K562 (cell line): ENCODE measurements at regions not wholly inside any gene's neighbourhood (a gene's known extent, or its start where the extent isn't known, plus 50 kb on each side); places are given as distances from the start of the nearest gene placed in this dataset.
A peak's percentile ranks its signal among the peaks of the same experiment; 100 is the strongest.

Experiments
- ATAC-seq: fragments of 200-7000 bp; cut with Tn5 transposase; 3 replicates; pipeline ENCODE4 v1.9.1; 2020; ENCODE audit warnings: moderate library complexity
- BruUV-seq: library from RNA; stranded (reverse); fragments of 400-500 nt; replicated peaks from 2 replicates; lab custom pipeline; 2021; lab: Mats Ljungman, UMichigan
- CTCF ChIA-PET: fragments of 300-600 bp; formaldehyde crosslinking; extraction: SDS; loops from one replicate; lab custom pipeline; 2021; ENCODE audit warnings: low intra/inter-chr PET ratio; lab: Yijun Ruan, JAX
- POLR2A ChIA-PET: fragments of 300-600, 350-650 bp; sonication (Branson Sonifier 250); formaldehyde crosslinking; extraction: SDS; loops from one replicate; lab custom pipeline; 2021; ENCODE audit warnings: antibody characterized with exemption, inconsistent platforms; lab: Yijun Ruan, JAX
- DNase-seq, 4 experiments: peaks; one replicate each; pipeline versions ENCODE4 v3.0.0 to v3.0.0-alpha.2; 2011 to 2018; ENCODE audit warnings: low spot score in 3 of 4, mixed read lengths in 3 of 4; ENCODE audit errors: extremely low read depth in 1 of 4
- FAIRE-seq: peaks from 2 replicates; lab custom pipeline; 2011; peaks lifted over from hg19 to GRCh38; lab: Jason Lieb, UNC
- H2AFZ ChIP-seq: 2 replicates; pipeline ENCODE4 v1.6.0; 2011; ENCODE audit warnings: low read depth, low read length, control low read depth, inconsistent platforms
- H3K27ac ChIP-seq: fragments of 200-600 bp; 3 replicates; pipeline ENCODE4 v1.8.0; 2011; ENCODE audit warnings: low read depth, mild to moderate bottlenecking, control low read depth, inconsistent platforms, low read length, moderate library complexity, mixed read lengths; ENCODE audit errors: extremely low read depth
- H3K27me3 ChIP-seq, 2 experiments: fragments of 300-600 bp in 1 of 2; 2 replicates in 1 of 2; 3 replicates in 1 of 2; pipeline versions ENCODE4 v1.6.0 to v1.8.0; 2011; ENCODE audit warnings: inconsistent platforms in 2 of 2, low read length in 2 of 2, mild to moderate bottlenecking in 1 of 2, mixed read lengths in 1 of 2, moderate library complexity in 1 of 2; ENCODE audit not compliant: control insufficient read depth in 2 of 2, insufficient read depth in 2 of 2
- H3K36me3 ChIP-seq: fragments of 300-600 bp; 3 replicates; pipeline ENCODE4 v1.8.0; 2011; ENCODE audit warnings: mild to moderate bottlenecking, low read length, inconsistent platforms; ENCODE audit not compliant: control insufficient read depth, insufficient read depth
- H3K4me1 ChIP-seq, 2 experiments: fragments of 200-600 bp in 1 of 2; replicated peaks in 1 of 2; 2 replicates in 1 of 2; 3 replicates in 1 of 2; pipeline versions ENCODE4 v1.5.1 to v1.8.0; 2011; ENCODE audit warnings: inconsistent platforms in 2 of 2, low read length in 2 of 2, mild to moderate bottlenecking in 1 of 2, mixed read lengths in 1 of 2, moderate library complexity in 1 of 2; ENCODE audit not compliant: control insufficient read depth in 2 of 2, insufficient read depth in 2 of 2
- H3K4me2 ChIP-seq: 2 replicates; pipeline ENCODE4 v1.6.1; 2011; ENCODE audit warnings: low read length, control low read depth, inconsistent platforms, mixed read lengths; ENCODE audit not compliant: insufficient read depth
- H3K4me3 ChIP-seq: fragments of 200-600 bp; sonication (generic), shearing (Covaris generic); 2 replicates; pipeline ENCODE4 v1.5.1; 2016; ENCODE audit warnings: control low read depth, inconsistent platforms
- H3K79me2 ChIP-seq: fragments of 200-600 bp; 3 replicates; pipeline ENCODE4 v1.8.0; 2011; ENCODE audit warnings: low read length, inconsistent platforms; ENCODE audit not compliant: control insufficient read depth, insufficient read depth
- H3K9ac ChIP-seq, 2 experiments: 2 replicates each; pipeline versions ENCODE4 v1.6.0 to v1.6.1; 2011; ENCODE audit warnings: low read depth in 2 of 2, low read length in 2 of 2, control low read depth in 1 of 2, inconsistent platforms in 1 of 2, mild to moderate bottlenecking in 1 of 2, mixed read lengths in 1 of 2; ENCODE audit not compliant: insufficient read depth in 1 of 2
- H3K9me1 ChIP-seq: one replicate; pipeline ENCODE4 v1.6.0; 2011; ENCODE audit warnings: inconsistent platforms, mild to moderate bottlenecking, low read length, moderate library complexity; ENCODE audit not compliant: control insufficient read depth, insufficient read depth
- H3K9me3 ChIP-seq: replicated peaks from 2 replicates; pipeline ENCODE4 v1.5.1; 2011; ENCODE audit warnings: low read depth, low read length, inconsistent platforms; ENCODE audit not compliant: control insufficient read depth, insufficient read depth
- H4K20me1 ChIP-seq: replicated peaks from 2 replicates; pipeline ENCODE4 v1.6.1; 2011; ENCODE audit warnings: low read length, inconsistent platforms, mixed read lengths; ENCODE audit not compliant: control insufficient read depth, insufficient read depth
- HCFC1 ChIP-seq: IDR thresholded peaks from 2 replicates; pipeline ENCODE4 v1.6.1; 2012; ENCODE audit warnings: low read depth, low read length, improper control_type of control experiment
- NCOR1 ChIP-seq: fragments of 450-650 bp; IDR thresholded peaks from 2 replicates; pipeline ENCODE4 v1.6.1; 2016; ENCODE audit warnings: mild to moderate bottlenecking, moderate library complexity
- PRDM10 ChIP-seq: fragments of 450-650 bp; IDR thresholded peaks from 2 replicates; pipeline ENCODE4 v1.6.1; 2018; ENCODE audit not compliant: partially characterized antibody
- PREB ChIP-seq: sonication (generic); formaldehyde crosslinking; IDR thresholded peaks from 2 replicates; pipeline ENCODE4 v1.8.1; 2023; ENCODE audit warnings: mild to moderate bottlenecking, missing genetic modification reagents
- RAD51 ChIP-seq: fragments of 450-650 bp; IDR thresholded peaks from 2 replicates; pipeline ENCODE4 v1.7.1; 2016; ENCODE audit warnings: low read depth, mild to moderate bottlenecking, borderline replicate concordance
- SMAD3 ChIP-seq: fragments of 450-650 bp; formaldehyde crosslinking; conservative IDR thresholded peaks from 2 replicates; pipeline ENCODE4 v1.4.0; 2020; ENCODE audit warnings: mild to moderate bottlenecking
- ZEB2 ChIP-seq: fragments of 450-650 bp; IDR thresholded peaks from 2 replicates; pipeline ENCODE4 v1.6.1; 2016
- ZNF316 ChIP-seq: fragments of 450-650 bp; IDR thresholded peaks from 2 replicates; pipeline ENCODE4 v1.6.1; 2016
- WGBS: fragments of 100-300 bp; shearing (Covaris generic); methylation state at CpG from one replicate; pipeline ENCODE4 v1.1.6; 2016; ENCODE audit warnings: low coverage, mixed read lengths; ENCODE audit not compliant: insufficient coverage; ENCODE audit errors: missing lambda C conversion rate; 5-methylcytosine and 5-hydroxymethylcytosine counted together
- in situ Hi-C: fragments of 300-500 bp; cut with MboI; formaldehyde crosslinking; loops from 4 replicates; pipeline ENCODE4 v1.15.0; 2018; ENCODE audit warnings: inconsistent platforms, mixed read lengths
- intact Hi-C: fragments of 100-400 bp; cut with micrococcal nuclease; formaldehyde crosslinking; loops from 2 replicates; pipeline ENCODE4 v1.14.2; 2022

- Histone ChIP-seq H3K27me3 (no peaks in the 10 kb centered on the region), H4K20me1 (no peaks in the 10 kb centered on the region), H3K4me2 (no peak overlapping the region), H3K9me1 (no peaks in the 10 kb centered on the region), H3K4me3 (no peak overlapping the region), H2AFZ (no peak overlapping the region), H3K9me3 (no peaks in the 10 kb centered on the region), H3K79me2 (no peaks in the 10 kb centered on the region), H3K27ac (no peak overlapping the region), H3K9ac (no peak overlapping the region), H3K4me1 (no peaks in the 10 kb centered on the region), H3K36me3 (no peaks in the 10 kb centered on the region)
- TF ChIP-seq ZNF316 (peak; percentile 17; the same call in 1 of the 2 replicates), SMAD3 (no peak)
- ChIA-PET CTCF (no interaction called here), POLR2A (interaction anchor here (0.6 kb wide), 1 partner anchor 37 kb away, joined by 3 read pairs; no protein-coding TSS in a partner anchor)
- intact Hi-C loops = no loop called here
- in situ Hi-C loops = no loop called here
- no peak for ATAC-seq
- no peak for FAIRE-seq
- no TSS peak for BruUV-seq
- WGBS = 0% methylated on average over 2 of the region's 2 CpGs
- no peak for DNase-seq
Observed at GRCh38 chr4:123816462-123816861, 419.9 kb downstream of the SPRY1 start.

DNA sequence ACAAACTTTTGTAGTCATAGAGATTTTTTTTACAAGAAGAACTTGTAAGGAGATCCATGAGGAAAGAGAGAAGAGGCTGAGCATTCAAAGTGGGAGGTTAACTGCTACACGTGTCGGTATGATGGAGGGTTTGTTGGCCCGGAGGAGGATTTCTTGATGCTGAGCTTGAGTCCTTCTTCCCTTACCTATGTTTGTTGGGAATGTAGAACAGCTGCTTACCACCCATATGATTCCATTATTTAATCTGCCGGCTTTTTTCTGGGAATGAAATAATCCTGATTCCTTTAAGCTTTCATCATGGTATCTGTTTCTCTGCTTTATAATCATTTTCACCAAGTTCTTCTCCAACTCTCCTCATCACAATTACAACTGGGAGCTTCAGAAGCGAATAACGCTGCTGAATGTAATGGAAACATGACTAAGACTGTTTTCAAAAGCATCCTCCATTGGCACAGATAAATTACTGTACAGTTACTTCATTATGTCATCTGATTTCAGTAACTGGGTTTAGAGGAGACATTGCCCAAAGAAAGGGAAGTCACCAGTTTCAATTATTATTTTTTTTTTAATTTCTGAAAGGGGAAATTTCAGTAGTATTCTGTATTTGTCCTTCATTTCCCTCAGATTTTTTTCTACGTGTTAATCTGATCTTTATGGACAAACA lies 420.6 kb downstream of the SPRY1 start:
- H3K4me1 ChIP-seq = no peaks in the 10 kb centered on the region
- H3K27ac ChIP-seq = no peak overlapping the region
- H3K9ac ChIP-seq = no peak overlapping the region
- no peak overlapping the region for H2AFZ ChIP-seq
- H3K4me2 ChIP-seq = no peak overlapping the region
- no TSS peak for BruUV-seq
- POLR2A ChIA-PET = interaction anchor here (0.6 kb wide), 1 partner anchor 36 kb away, joined by 3 read pairs; no protein-coding TSS in a partner anchor
- intact Hi-C loops (no loop called here), in situ Hi-C loops (no loop called here)
- FAIRE-seq (no peak), DNase-seq (no peak), ATAC-seq (no peak)
- no peaks in the 10 kb centered on the region for H3K36me3 ChIP-seq
- no peaks in the 10 kb centered on the region for H3K27me3 ChIP-seq
- H3K9me1 ChIP-seq = no peaks in the 10 kb centered on the region
- CTCF ChIA-PET = no interaction called here
- no peak overlapping the region for H3K4me3 ChIP-seq
- 2% methylated on average over 7 of the region's 7 CpGs for WGBS
- H4K20me1 ChIP-seq = no peaks in the 10 kb centered on the region
- H3K9me3 ChIP-seq = no peaks in the 10 kb centered on the region
- H3K79me2 ChIP-seq = no peaks in the 10 kb centered on the region
- no peak for TF ChIP-seq PREB (CRISPR knock-in tag)
- no peak for TF ChIP-seq PRDM10
- TF ChIP-seq NCOR1 = no peak
- TF ChIP-seq HCFC1 = no peak
- TF ChIP-seq ZEB2 = no peak
- no peak for TF ChIP-seq RAD51
